HepG2 (cell line): ENCODE measurements at regions not wholly inside any gene's neighbourhood (a gene's known extent, or its start where the extent isn't known, plus 50 kb on each side); places are given as distances from the start of the nearest gene placed in this dataset.

Experiments
- CHD4 ChIP-seq: fragments of 200-600 bp; sonication (generic); IDR thresholded peaks from 2 replicates; pipeline ENCODE4 v1.7.0; 2017; ENCODE audit warnings: mild to moderate bottlenecking, low read length, borderline replicate concordance
- FOXC1 ChIP-seq: sonication (generic); formaldehyde crosslinking; IDR thresholded peaks from 2 replicates; pipeline ENCODE4 v1.8.0; 2022; ENCODE audit warnings: mild to moderate bottlenecking, missing genetic modification reagents, borderline replicate concordance
- PHF5A ChIP-seq: IDR thresholded peaks from one replicate; pipeline ENCODE4 v1.6.1; 2018; ENCODE audit warnings: low read depth, missing genetic modification reagents; ENCODE audit not compliant: unreplicated experiment
- SIN3A ChIP-seq: IDR thresholded peaks from 2 replicates; pipeline ENCODE4 v1.6.1; 2011; ENCODE audit warnings: low read depth, mild to moderate bottlenecking, control low read depth, low read length, borderline replicate concordance
- STAT6 ChIP-seq: sonication (generic); formaldehyde crosslinking; IDR thresholded peaks from 2 replicates; pipeline ENCODE4 v1.4.0; 2020; ENCODE audit warnings: missing genetic modification reagents, mild to moderate bottlenecking, borderline replicate concordance
- TAF1 ChIP-seq: sonication (generic); formaldehyde crosslinking; IDR thresholded peaks from 2 replicates; pipeline ENCODE4 v1.4.0; 2020; ENCODE audit warnings: missing genetic modification reagents
- TOPORS ChIP-seq: sonication (generic); formaldehyde crosslinking; IDR thresholded peaks from 2 replicates; pipeline ENCODE4 v1.8.0; 2023; ENCODE audit warnings: mild to moderate bottlenecking, missing genetic modification reagents
- ZNF335 ChIP-seq: sonication (generic); formaldehyde crosslinking; IDR thresholded peaks from 2 replicates; pipeline ENCODE4 v1.4.0; 2020; ENCODE audit warnings: missing genetic modification reagents
- ZNF619 ChIP-seq: sonication (generic); formaldehyde crosslinking; IDR thresholded peaks from 2 replicates; pipeline ENCODE4 v1.4.0; 2020; ENCODE audit warnings: mild to moderate bottlenecking, missing genetic modification reagents
- ZNF670 ChIP-seq: sonication (generic); formaldehyde crosslinking; IDR thresholded peaks from 2 replicates; pipeline ENCODE4 v1.8.0; 2022; ENCODE audit warnings: mild to moderate bottlenecking, missing genetic modification reagents, borderline replicate concordance
- ZNF7 ChIP-seq: IDR thresholded peaks from 2 replicates; pipeline ENCODE4 v1.6.1; 2016; ENCODE audit warnings: missing biosample characterization, missing genetic modification reagents
- ZNF749 ChIP-seq: sonication (generic); formaldehyde crosslinking; IDR thresholded peaks from 2 replicates; pipeline ENCODE4 v1.8.0; 2022; ENCODE audit warnings: mild to moderate bottlenecking, missing genetic modification reagents, moderate library complexity, borderline replicate concordance
- ZSCAN31 ChIP-seq: sonication (generic); formaldehyde crosslinking; IDR thresholded peaks from 2 replicates; pipeline ENCODE4 v1.5.0; 2020; ENCODE audit warnings: low read depth, mild to moderate bottlenecking, missing genetic modification reagents
- TF ChIP-seq, protein P1 (sequence below), 2 experiments: IDR thresholded peaks; 2 replicates each; pipeline ENCODE4 v1.6.1; 2011 to 2012; ENCODE audit warnings: low read length in 2 of 2, borderline replicate concordance in 1 of 2, low read depth in 1 of 2, mild to moderate bottlenecking in 1 of 2, moderate library complexity in 1 of 2
- TF ChIP-seq, protein P2 (sequence below): sonication (generic); formaldehyde crosslinking; IDR thresholded peaks from 2 replicates; pipeline ENCODE4 v1.8.1; 2023; ENCODE audit warnings: missing genetic modification reagents, mild to moderate bottlenecking, borderline replicate concordance
- TF ChIP-seq, protein P3 (sequence below): fragments of 450-650 bp; IDR thresholded peaks from 2 replicates; pipeline ENCODE4 v1.6.1; 2016
- TF ChIP-seq, protein P4 (sequence below): sonication (generic); formaldehyde crosslinking; IDR thresholded peaks from 2 replicates; pipeline ENCODE4 v1.5.0; 2020; ENCODE audit warnings: missing genetic modification reagents, mild to moderate bottlenecking, borderline replicate concordance

DNA sequence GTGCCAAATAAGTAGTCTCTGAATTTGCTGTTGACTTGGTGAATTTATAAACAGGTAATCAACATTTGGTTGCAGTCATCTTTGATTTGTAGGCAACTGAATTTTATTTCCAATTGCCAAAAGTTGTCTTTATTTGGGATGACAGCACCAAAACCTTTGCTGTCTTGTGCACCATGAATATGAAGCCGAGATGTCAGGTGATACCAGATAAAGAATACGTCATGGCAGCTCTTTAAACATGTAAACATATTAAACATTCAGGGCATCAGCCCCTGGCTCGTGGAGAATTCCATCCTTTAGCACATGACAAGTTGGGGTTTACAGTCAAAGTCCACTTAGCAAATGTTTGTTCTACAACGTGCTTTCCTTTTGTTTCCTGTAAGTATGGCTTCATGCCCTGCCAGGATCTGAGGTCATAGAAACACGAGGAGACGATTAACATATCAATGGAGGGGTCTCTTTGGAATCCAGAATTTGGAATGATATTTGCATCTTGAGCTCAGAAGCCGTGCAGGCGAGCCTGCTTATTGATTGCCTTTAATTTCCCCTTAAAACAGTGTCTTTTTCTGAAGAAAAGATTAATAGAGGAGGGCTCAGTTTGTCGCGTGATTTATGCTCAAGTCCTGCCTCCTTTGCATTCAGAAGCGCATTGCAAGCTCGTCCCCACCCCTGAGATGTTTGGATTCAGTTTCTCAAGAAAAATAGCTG, 170.2 kb upstream of the ZNF217 start (continued):
- TF ChIP-seq, protein P1, sequence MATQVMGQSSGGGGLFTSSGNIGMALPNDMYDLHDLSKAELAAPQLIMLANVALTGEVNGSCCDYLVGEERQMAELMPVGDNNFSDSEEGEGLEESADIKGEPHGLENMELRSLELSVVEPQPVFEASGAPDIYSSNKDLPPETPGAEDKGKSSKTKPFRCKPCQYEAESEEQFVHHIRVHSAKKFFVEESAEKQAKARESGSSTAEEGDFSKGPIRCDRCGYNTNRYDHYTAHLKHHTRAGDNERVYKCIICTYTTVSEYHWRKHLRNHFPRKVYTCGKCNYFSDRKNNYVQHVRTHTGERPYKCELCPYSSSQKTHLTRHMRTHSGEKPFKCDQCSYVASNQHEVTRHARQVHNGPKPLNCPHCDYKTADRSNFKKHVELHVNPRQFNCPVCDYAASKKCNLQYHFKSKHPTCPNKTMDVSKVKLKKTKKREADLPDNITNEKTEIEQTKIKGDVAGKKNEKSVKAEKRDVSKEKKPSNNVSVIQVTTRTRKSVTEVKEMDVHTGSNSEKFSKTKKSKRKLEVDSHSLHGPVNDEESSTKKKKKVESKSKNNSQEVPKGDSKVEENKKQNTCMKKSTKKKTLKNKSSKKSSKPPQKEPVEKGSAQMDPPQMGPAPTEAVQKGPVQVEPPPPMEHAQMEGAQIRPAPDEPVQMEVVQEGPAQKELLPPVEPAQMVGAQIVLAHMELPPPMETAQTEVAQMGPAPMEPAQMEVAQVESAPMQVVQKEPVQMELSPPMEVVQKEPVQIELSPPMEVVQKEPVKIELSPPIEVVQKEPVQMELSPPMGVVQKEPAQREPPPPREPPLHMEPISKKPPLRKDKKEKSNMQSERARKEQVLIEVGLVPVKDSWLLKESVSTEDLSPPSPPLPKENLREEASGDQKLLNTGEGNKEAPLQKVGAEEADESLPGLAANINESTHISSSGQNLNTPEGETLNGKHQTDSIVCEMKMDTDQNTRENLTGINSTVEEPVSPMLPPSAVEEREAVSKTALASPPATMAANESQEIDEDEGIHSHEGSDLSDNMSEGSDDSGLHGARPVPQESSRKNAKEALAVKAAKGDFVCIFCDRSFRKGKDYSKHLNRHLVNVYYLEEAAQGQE (IDR thresholded peaks at IDR 0.05; ENCODE audit: borderline replicate concordance in 1 of 2, low read depth in 1 of 2, low read length in 2 of 2) = peak in 1 of 2 experiments; percentile 72; a peak in 1 of 4 replicates
- no peak; the same call in 1 of the 2 replicates for TF ChIP-seq TAF1 (CRISPR knock-in tag)
- peak; percentile 79; the same call in 1 of the 2 replicates for TF ChIP-seq TOPORS
- TF ChIP-seq ZSCAN31 (CRISPR knock-in tag) = peak; percentile 51; the same call in 1 of the 2 replicates
- TF ChIP-seq, protein P2, sequence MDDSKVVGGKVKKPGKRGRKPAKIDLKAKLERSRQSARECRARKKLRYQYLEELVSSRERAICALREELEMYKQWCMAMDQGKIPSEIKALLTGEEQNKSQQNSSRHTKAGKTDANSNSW (CRISPR knock-in tag) = 0 out of 2 replicates have a peak, but pooled peaks have one; percentile 63
- 0 out of 2 replicates have a peak, but pooled peaks have one; percentile 37 for TF ChIP-seq ZNF619 (CRISPR knock-in tag)
- TF ChIP-seq CHD4 = peak; percentile 71; the same call in 1 of the 2 replicates
- peak; percentile 98 for TF ChIP-seq STAT6 (CRISPR knock-in tag)
- peak; percentile 90 for TF ChIP-seq ZNF670
- TF ChIP-seq, protein P3, sequence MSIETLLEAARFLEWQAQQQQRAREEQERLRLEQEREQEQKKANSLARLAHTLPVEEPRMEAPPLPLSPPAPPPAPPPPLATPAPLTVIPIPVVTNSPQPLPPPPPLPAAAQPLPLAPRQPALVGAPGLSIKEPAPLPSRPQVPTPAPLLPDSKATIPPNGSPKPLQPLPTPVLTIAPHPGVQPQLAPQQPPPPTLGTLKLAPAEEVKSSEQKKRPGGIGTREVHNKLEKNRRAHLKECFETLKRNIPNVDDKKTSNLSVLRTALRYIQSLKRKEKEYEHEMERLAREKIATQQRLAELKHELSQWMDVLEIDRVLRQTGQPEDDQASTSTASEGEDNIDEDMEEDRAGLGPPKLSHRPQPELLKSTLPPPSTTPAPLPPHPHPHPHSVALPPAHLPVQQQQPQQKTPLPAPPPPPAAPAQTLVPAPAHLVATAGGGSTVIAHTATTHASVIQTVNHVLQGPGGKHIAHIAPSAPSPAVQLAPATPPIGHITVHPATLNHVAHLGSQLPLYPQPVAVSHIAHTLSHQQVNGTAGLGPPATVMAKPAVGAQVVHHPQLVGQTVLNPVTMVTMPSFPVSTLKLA = peak; percentile 92
- no peak for TF ChIP-seq ZNF7
- peak; percentile 97 for TF ChIP-seq FOXC1 (CRISPR knock-in tag)
- TF ChIP-seq ZNF335 (CRISPR knock-in tag) = peak; percentile 88
- no peak for TF ChIP-seq SIN3A
- TF ChIP-seq, protein P4, sequence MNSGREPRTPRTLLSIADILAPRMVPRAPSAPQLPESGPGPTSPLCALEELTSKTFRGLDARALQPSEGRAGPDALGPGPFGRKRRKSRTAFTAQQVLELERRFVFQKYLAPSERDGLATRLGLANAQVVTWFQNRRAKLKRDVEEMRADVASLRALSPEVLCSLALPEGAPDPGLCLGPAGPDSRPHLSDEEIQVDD = no peak
- TF ChIP-seq ZNF749 (CRISPR knock-in tag) = peak; percentile 63; the same call in 1 of the 2 replicates
- peak; percentile 94 for TF ChIP-seq PHF5A (CRISPR knock-in tag)
